Activated T-helper 17 cell treated with anti-CD3 and anti-CD28 coated beads, Interleukin-2, amount 50 U/mL, for 72 hours (primary cell): ENCODE measurements at regions not wholly inside any gene's neighbourhood (a gene's known extent, or its start where the extent isn't known, plus 50 kb on each side); places are given as distances from the start of the nearest gene placed in this dataset.

ENCODE experiments used
- ATAC-seq: fragments of 150-1000 bp; cut with Tn5 transposase; replicated peaks from 2 replicates; pipeline ENCODE4 v1.10.0; 2021; ENCODE audit warnings: mild to moderate bottlenecking, moderate library complexity
- H3K27ac Mint-ChIP-seq: one replicate; pipeline ENCODE4 v1.8.0; 2022; ENCODE audit warnings: mixed read lengths
- H3K27me3 Mint-ChIP-seq: one replicate; pipeline ENCODE4 v1.8.0; 2022; ENCODE audit warnings: mixed read lengths
- H3K36me3 Mint-ChIP-seq: one replicate; pipeline ENCODE4 v1.8.0; 2022; ENCODE audit warnings: low read depth, mild to moderate bottlenecking, mixed read lengths
- H3K4me1 Mint-ChIP-seq: one replicate; pipeline ENCODE4 v1.8.0; 2022; ENCODE audit warnings: mixed read lengths
- H3K4me3 Mint-ChIP-seq: one replicate; pipeline ENCODE4 v1.8.0; 2022; ENCODE audit warnings: mild to moderate bottlenecking, mixed read lengths
- H3K9me3 Mint-ChIP-seq: one replicate; pipeline ENCODE4 v1.8.0; 2022; ENCODE audit warnings: mixed read lengths

DNA sequence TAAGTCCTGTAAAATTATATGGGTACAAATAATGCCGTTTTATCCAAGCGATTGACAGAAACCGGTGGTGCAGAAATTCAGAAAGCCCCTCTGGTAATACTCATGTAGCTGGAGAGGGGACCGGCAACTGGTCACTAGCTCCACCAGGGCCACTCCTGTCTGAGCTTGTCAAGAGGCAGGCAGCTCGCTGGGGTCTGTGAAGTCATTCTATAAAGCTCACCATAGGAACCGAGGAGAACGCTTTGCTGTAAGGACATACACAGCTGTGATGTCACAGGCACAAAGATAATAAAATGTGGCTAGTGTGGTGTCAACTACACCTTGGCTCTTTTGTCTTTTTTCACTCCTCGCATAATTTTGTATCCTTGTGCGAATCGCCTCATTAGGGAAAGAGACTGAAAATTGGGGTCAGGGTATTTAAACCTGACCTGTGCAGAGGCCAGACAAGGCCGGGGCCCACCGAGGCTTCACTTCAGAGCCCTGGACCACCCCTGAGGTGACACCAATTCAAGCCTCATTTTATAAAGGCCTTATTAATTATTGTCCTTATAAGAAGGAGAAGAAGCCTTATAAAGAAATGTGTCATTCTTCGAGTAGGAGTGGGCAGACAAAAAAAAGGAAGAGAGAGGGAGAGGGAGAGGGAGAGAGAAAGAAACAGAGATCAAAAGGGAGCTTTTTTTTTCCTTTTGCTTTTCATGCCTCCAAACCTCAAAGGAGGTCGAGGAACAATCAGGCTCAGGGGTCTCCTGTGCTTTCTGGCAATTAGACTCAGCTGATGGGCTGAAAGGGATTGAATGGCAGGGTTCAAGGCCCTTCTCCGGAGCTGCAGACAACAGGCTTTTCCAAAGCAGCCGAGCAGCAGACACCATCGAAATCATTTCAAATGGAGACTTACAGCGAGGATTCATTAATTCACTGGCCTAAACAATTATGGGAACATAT is 813.3 kb upstream of the ARRDC4 start:
- Mint-ChIP-seq H3K36me3 (no peaks in the 10 kb centered on the region), H3K4me1 (no peaks in the 10 kb centered on the region), H3K27ac (no peak overlapping the region), H3K9me3 (peaks cover 9% of the 10 kb centered on the region), H3K4me3 (no peak overlapping the region), H3K27me3 (no peaks in the 10 kb centered on the region)
- no peak for ATAC-seq

DNA sequence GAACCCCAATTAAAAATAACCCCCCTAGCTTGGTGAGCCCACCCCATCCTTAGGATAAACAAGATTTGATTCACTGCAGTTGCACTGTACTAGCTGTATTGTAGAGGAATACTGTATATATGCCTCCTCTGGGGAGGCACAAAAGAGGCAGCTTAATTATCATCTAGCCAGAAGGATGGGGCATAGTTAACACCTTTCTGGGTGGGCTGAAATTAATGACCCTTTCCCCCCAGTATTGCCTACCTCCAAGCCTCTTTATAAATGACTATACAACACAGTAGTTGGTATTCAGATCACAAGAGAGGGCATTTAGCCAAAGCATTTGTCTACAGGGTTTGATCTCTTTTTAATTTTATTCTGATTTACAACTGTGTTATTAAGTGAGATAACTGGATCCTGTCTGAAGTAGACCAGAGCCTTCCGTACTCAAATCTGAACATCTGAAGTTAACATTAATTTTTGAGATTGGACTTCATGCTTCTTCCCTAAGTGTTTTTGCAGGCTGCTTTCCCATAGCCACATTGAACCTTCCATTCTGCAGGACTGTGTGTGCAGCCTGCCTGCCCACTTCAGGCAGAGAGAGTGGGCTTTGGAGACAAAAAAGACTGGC is 807.0 kb upstream of the ARRDC4 start:
- Mint-ChIP-seq H3K4me1 (no peaks in the 10 kb centered on the region), H3K36me3 (no peaks in the 10 kb centered on the region), H3K4me3 (no peak overlapping the region), H3K27ac (no peak overlapping the region), H3K27me3 (no peaks in the 10 kb centered on the region), H3K9me3 (peaks cover 5% of the 10 kb centered on the region)
- ATAC-seq = no peak

GRCh38 chr15:97156739-97157265 is 803.7 kb upstream of the ARRDC4 start:
- H3K27me3 Mint-ChIP-seq = no peaks in the 10 kb centered on the region
- no peak overlapping the region for H3K27ac Mint-ChIP-seq
- peaks cover 4% of the 10 kb centered on the region for H3K9me3 Mint-ChIP-seq
- H3K4me3 Mint-ChIP-seq = no peak overlapping the region
- H3K4me1 Mint-ChIP-seq = no peaks in the 10 kb centered on the region
- no peak for ATAC-seq
- H3K36me3 Mint-ChIP-seq = no peaks in the 10 kb centered on the region

GRCh38 chr15:97162805-97163495 is 797.6 kb upstream of the ARRDC4 start:
- H3K27me3 Mint-ChIP-seq = no peaks in the 10 kb centered on the region
- no peaks in the 10 kb centered on the region for H3K4me1 Mint-ChIP-seq
- ATAC-seq = no peak
- peaks cover 27% of the 10 kb centered on the region for H3K9me3 Mint-ChIP-seq
- no peaks in the 10 kb centered on the region for H3K36me3 Mint-ChIP-seq
- H3K4me3 Mint-ChIP-seq = no peak overlapping the region
- no peak overlapping the region for H3K27ac Mint-ChIP-seq

DNA sequence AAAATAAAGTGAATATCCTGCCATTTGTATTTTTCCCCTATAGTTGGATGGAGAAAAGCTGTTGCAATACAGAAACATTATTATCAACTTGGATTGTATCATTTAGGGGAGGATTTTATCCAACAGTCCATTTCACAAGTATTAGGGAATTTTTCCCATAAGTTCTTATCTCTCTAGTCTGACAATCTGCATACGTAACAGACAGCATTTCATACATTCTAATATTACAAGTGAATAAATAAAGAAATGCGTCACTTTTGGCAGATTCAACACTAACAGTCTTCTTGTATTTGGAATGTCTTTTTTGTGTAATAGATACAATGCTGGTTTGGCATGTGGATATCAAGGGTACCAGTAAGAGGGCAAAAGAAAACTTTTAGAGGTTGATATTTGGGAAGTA is 795.3 kb upstream of the ARRDC4 start:
- Mint-ChIP-seq H3K9me3 (peaks cover 28% of the 10 kb centered on the region), H3K4me3 (no peak overlapping the region), H3K4me1 (no peaks in the 10 kb centered on the region), H3K27me3 (no peaks in the 10 kb centered on the region), H3K27ac (no peak overlapping the region), H3K36me3 (no peaks in the 10 kb centered on the region)
- no peak for ATAC-seq

GRCh38 chr15:97168704-97169475 is 791.6 kb upstream of the ARRDC4 start:
- no peak overlapping the region for H3K4me3 Mint-ChIP-seq
- no peaks in the 10 kb centered on the region for H3K27me3 Mint-ChIP-seq
- H3K36me3 Mint-ChIP-seq = no peaks in the 10 kb centered on the region
- ATAC-seq = no peak
- no peak overlapping the region for H3K27ac Mint-ChIP-seq
- peaks cover 19% of the 10 kb centered on the region for H3K9me3 Mint-ChIP-seq
- no peaks in the 10 kb centered on the region for H3K4me1 Mint-ChIP-seq

DNA sequence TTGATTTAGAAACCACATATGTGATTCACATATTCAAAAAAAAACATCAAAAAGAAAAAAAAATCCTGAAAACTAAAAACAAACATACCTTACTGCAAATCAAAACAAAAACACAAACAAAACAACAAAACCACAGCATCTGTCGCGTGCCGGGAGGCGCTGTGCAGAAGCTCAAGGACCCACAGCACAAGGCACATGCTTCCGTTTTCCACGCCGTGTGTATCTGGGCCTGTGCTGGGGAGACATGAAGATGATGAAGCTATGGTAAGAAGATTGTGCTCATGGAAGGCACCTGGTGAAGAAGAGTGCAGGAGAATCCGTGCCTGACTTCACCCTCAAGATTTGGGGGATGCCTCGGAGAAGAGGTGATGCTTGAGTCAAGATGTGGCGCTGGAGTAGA is 788.9 kb upstream of the ARRDC4 start:
- H3K4me3 Mint-ChIP-seq = no peak overlapping the region

GRCh38 chr15:97174886-97175540 is 785.5 kb upstream of the ARRDC4 start:
- no peak for ATAC-seq
- Mint-ChIP-seq H3K4me3 (no peak overlapping the region), H3K27ac (no peak overlapping the region), H3K36me3 (no peaks in the 10 kb centered on the region), H3K9me3 (peaks cover 18% of the 10 kb centered on the region), H3K4me1 (no peaks in the 10 kb centered on the region), H3K27me3 (no peaks in the 10 kb centered on the region)

More for the DNA sequence above, 788.9 kb upstream of the ARRDC4 start:
- H3K27ac Mint-ChIP-seq = no peak overlapping the region
- H3K36me3 Mint-ChIP-seq = no peaks in the 10 kb centered on the region
- no peaks in the 10 kb centered on the region for H3K4me1 Mint-ChIP-seq
- ATAC-seq = no peak
- H3K9me3 Mint-ChIP-seq = peaks cover 12% of the 10 kb centered on the region
- no peaks in the 10 kb centered on the region for H3K27me3 Mint-ChIP-seq

GRCh38 chr15:97177151-97177577 is 783.3 kb upstream of the ARRDC4 start:
- H3K27me3 Mint-ChIP-seq = no peaks in the 10 kb centered on the region
- no peak overlapping the region for H3K4me3 Mint-ChIP-seq
- no peak for ATAC-seq
- no peaks in the 10 kb centered on the region for H3K4me1 Mint-ChIP-seq
- H3K9me3 Mint-ChIP-seq = peaks cover 9% of the 10 kb centered on the region
- no peak overlapping the region for H3K27ac Mint-ChIP-seq
- no peaks in the 10 kb centered on the region for H3K36me3 Mint-ChIP-seq

DNA sequence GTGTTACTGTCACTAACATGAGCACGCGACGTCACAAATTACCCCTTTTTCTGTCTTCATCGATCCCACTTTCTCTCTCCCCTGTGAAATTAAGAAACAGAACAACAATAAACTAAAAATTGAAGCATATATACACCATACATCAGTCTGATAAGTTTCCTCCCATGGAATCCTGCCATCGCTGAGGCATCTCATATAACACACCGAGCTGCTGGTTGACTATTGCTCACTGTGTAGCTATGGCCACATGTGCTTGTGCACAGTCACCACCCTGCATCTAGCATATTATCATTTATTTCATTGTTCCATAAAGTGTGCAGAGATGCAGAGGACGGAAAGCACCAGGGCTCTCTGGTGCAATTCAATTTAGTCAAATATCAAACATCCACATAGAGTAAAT is 777.9 kb upstream of the ARRDC4 start:
- Mint-ChIP-seq H3K9me3 (peaks cover 13% of the 10 kb centered on the region), H3K27ac (no peak overlapping the region), H3K4me3 (no peak overlapping the region), H3K4me1 (no peaks in the 10 kb centered on the region), H3K27me3 (no peaks in the 10 kb centered on the region), H3K36me3 (no peaks in the 10 kb centered on the region)
- no peak for ATAC-seq

DNA sequence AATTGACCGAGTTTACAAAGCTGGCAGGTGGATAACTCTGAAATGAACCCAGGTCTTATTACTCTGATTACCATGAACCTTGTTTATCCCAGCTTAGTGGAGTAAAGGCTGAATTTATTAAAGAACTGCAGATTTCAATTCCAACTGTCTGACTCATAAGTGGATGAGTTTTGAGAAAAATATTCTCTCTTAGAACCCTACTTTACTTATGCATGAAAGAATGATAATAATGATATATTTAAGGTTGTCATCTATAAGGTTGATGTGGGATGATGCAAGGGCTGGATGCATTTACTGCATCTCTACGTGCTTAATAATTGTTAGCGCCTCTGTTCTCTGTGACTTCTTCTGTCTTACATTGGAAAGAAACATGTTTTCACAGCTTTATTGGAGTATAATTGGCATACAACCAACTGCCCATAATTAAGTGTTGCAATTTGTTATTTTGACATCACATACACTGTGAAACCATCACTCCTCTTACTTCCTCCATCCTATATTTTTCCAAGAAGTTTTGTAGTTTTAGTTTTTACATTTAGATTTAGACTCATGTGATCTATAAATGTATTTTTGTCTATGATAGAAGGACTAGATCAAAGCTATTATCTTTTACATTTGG is 771.2 kb upstream of the ARRDC4 start:
- Mint-ChIP-seq H3K4me3 (no peak overlapping the region), H3K9me3 (peaks cover 8% of the 10 kb centered on the region), H3K36me3 (no peaks in the 10 kb centered on the region), H3K27me3 (no peaks in the 10 kb centered on the region), H3K27ac (no peak overlapping the region), H3K4me1 (no peaks in the 10 kb centered on the region)
- ATAC-seq = no peak

GRCh38 chr15:97194750-97195149 is 765.8 kb upstream of the ARRDC4 start:
- no peak for ATAC-seq
- peaks cover 7% of the 10 kb centered on the region for H3K9me3 Mint-ChIP-seq
- no peak overlapping the region for H3K27ac Mint-ChIP-seq
- H3K27me3 Mint-ChIP-seq = no peaks in the 10 kb centered on the region
- H3K4me3 Mint-ChIP-seq = no peak overlapping the region
- H3K36me3 Mint-ChIP-seq = no peaks in the 10 kb centered on the region
- H3K4me1 Mint-ChIP-seq = no peaks in the 10 kb centered on the region
